ENCODE measurements at regions not wholly inside any gene's neighbourhood (a gene's known extent, or its start where the extent isn't known, plus 50 kb on each side); places are given as distances from the start of the nearest gene placed in this dataset.
A peak's percentile ranks its signal among the peaks of the same experiment; 100 is the strongest.
"Not testable (repeated sequence)": the region's sequence is repeated elsewhere in the genome, so short reads cannot be mapped to it uniquely, and the experiment has no call there.

DNA sequence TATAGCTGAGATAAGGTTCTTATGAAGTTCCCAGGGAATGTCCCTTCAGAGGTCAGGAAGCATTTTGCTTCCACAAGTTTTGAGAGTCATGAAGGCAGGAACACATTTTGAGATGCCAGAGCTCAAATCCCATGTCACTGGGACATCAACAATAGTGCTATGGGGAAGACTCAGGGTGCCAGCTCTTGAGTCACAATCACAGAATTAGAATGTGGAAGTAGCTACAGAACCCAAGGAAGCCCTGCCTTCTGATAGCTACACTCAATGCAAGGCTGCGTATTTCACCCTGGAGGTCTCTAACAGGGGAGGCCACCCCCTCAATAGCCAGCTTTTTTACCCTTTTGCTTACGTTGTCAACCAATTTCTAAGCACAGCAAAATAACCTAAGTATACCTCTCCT is 141.3 kb downstream of the FAM72B start:
- not testable (repeated sequence) for H3K27ac Mint-ChIP-seq (ENCODE audit: low read depth); H3K27me3 Mint-ChIP-seq; H3K4me3 Mint-ChIP-seq; H3K9me3 Mint-ChIP-seq; H3K36me3 Mint-ChIP-seq (ENCODE audit: insufficient read depth); DNase-seq (ENCODE audit: low spot score in 2 of 2); H3K4me1 Mint-ChIP-seq; ATAC-seq (replicated peaks; ENCODE audit: extremely low read depth, poor library complexity, severe bottlenecking)

DNA sequence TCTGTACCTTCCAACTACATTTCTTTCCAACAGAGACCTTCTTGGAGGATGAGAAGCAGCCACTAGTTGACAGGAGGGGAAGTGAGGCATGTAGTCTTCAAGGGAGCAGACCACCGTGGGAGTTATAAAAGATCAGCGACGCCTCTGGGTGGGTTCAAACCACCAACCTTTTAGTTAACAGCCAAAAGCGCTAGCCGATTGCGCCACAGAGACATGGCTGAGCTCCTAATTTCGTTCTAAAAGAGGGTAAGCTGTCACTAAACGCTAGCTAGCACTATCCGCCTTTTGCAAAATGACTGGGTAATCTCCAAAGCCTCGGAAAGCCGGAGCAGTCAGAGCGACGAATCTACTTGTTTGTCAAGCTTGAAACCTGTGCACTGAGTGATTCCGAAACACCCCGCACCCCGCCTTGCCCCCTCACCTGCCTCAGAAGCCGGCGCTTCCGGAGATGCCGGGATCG is 135.8 kb downstream of the FAM72B start:
- H3K9me3 Mint-ChIP-seq; H3K36me3 Mint-ChIP-seq (ENCODE audit: insufficient read depth); H3K4me3 Mint-ChIP-seq; H3K4me1 Mint-ChIP-seq; H3K27ac Mint-ChIP-seq (ENCODE audit: low read depth); ATAC-seq (replicated peaks; ENCODE audit: extremely low read depth, poor library complexity, severe bottlenecking); DNase-seq (ENCODE audit: low spot score in 2 of 2): not testable (repeated sequence)
- H3K27me3 Mint-ChIP-seq: peaks cover 12% of the 10 kb centered on the region

DNA sequence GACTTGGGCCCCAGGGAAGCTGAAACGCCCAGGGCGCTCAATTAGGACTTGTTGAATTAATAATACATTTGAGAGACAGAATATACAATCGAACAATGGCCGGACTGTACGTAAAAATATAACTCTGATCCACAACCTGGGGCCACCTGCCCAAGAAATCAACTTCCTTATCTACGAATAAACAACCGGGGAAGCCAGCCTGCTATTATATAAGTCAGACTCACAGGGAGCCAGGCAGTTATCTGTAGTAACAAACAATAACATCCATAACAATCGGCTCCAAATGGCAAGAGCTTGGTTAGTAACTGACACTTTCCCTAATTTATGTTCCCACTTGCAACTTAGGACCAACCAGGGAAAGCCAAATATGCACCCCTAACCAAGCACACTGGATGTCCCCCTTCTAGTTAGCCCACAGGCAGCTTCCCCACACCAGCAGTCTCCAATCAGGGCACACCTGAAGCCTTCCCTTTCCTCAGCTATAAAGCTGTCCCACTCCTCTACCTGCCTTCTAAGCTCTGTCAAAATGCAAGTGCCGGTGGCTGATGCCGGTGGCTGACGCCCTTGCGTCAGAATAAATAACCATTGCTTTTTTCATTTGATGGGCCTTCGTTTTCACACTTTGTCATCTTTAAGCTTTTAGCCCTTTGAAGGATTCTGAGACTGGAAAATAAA is 135.2 kb downstream of the FAM72B start:
- H3K4me1 Mint-ChIP-seq; H3K9me3 Mint-ChIP-seq; DNase-seq (ENCODE audit: low spot score in 2 of 2); H3K4me3 Mint-ChIP-seq; H3K36me3 Mint-ChIP-seq (ENCODE audit: insufficient read depth); ATAC-seq (replicated peaks; ENCODE audit: extremely low read depth, poor library complexity, severe bottlenecking); H3K27ac Mint-ChIP-seq (ENCODE audit: low read depth): not testable (repeated sequence)
- H3K27me3 Mint-ChIP-seq: peaks cover 12% of the 10 kb centered on the region

DNA sequence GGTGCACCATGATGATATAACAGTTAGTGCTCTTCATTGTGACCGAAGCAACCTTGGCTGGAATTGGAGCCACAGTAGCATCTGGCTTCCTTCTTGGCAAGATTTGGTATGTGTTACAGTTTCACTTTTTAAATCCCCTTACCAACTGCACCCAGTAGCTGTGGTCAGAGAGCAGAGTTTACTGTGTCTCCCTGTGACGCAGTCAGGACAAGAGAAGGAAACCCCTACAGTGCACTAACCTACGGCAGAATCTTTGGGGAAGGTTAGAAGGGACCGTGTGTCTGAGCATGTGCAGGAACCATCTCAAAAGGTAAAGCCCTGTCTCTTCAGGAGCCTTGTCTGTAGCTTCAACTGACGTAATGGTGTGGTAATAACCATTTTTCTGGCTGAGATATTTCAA is 134.0 kb downstream of the FAM72B start:
- H3K9me3 Mint-ChIP-seq; H3K27ac Mint-ChIP-seq (ENCODE audit: low read depth); H3K36me3 Mint-ChIP-seq (ENCODE audit: insufficient read depth); DNase-seq (ENCODE audit: low spot score in 2 of 2); H3K4me3 Mint-ChIP-seq; H3K4me1 Mint-ChIP-seq: not testable (repeated sequence)
- H3K27me3 Mint-ChIP-seq: peaks cover 12% of the 10 kb centered on the region
- ATAC-seq (replicated peaks; ENCODE audit: extremely low read depth, poor library complexity, severe bottlenecking): peak; percentile 32

DNA sequence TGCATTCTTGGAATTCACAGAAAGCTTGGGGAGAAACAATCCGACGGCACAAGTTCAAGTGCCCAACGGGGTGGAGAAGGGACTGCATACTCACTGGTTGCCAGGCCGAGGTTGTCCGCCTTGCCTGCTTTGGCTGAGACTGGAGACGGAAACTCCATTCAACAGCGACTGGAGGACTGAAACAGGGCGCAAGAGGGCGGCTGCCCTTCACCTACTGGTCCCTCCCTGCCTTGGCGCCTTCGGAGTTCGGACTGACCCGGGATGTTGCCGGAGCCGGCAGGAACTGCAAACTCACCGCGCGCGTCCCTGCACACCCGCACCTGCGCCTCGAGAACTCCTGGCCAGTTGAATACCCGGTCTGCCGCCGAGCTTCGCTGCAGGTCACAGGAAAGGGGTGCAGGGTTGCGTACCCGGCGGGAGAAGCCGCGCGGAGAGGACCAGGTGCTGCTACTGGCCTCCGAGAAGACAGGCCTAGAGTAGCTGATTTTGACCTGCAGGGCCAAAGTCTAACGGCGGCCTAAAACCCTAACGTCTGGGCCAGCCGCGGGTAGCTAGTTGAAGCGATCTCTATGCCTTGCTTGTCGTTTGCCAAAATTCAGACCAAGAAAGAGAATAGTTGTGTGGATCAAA is 132.9 kb downstream of the FAM72B start:
- not testable (repeated sequence) for H3K36me3 Mint-ChIP-seq (ENCODE audit: insufficient read depth); H3K9me3 Mint-ChIP-seq

DNA sequence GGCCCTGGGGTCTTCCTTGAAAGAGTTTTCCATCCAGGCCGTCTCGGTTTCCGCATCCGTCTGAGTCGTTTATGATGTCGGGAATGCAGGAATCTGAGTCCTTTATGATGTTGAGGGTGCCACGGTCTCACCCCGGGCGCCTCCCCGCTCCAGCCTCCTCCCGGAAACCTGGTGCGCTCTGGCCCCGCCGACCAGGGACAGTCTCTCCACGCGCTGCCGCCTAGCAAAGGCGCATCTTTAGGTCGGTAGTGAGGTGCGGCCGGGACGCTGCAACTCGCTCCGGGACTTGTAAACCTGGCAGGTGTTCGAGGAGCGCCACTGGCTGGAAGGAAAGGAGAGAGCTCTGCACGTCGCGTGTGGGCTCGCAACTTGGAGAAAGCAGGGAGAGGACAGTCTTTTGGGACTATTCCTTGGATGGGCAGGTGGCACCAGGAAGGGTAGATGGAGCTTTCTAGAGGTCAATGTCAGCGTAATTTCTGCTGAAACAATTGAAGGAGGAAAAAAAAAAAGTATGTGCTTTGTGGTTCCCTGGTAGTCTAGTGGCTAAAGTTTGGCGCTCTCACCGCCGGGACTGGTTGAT is 132.0 kb downstream of the FAM72B start:
- not testable (repeated sequence) for H3K4me1 Mint-ChIP-seq; H3K36me3 Mint-ChIP-seq (ENCODE audit: insufficient read depth); ATAC-seq (replicated peaks; ENCODE audit: extremely low read depth, poor library complexity, severe bottlenecking); H3K27ac Mint-ChIP-seq (ENCODE audit: low read depth); H3K9me3 Mint-ChIP-seq; DNase-seq (ENCODE audit: low spot score in 2 of 2); H3K4me3 Mint-ChIP-seq
- H3K27me3 Mint-ChIP-seq: peaks cover 12% of the 10 kb centered on the region

More for the DNA sequence above, 132.9 kb downstream of the FAM72B start:
- H3K27ac Mint-ChIP-seq (ENCODE audit: low read depth); H3K4me3 Mint-ChIP-seq; ATAC-seq (replicated peaks; ENCODE audit: extremely low read depth, poor library complexity, severe bottlenecking); H3K4me1 Mint-ChIP-seq; DNase-seq (ENCODE audit: low spot score in 2 of 2): not testable (repeated sequence)
- H3K27me3 Mint-ChIP-seq: peaks cover 12% of the 10 kb centered on the region

DNA sequence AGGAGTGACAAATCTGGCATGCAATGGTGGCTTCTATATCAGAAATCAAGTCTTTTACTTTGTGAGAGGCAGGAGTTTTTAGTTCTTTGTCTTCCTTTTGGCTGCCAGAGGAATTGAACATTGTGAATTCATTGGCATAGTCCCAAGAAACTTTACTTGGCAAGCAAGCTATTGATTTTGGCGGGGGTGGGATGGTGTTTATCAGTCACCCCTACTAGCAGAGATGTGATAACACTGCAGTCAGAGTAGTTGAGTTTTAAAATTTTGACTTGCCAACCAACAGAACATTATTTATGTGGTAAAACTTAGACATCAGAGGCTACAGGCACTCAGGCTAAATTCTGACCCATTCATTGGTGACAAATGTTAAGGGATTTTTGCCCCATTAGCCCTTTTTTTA is 129.2 kb downstream of the FAM72B start:
- H3K27ac Mint-ChIP-seq (ENCODE audit: low read depth); H3K9me3 Mint-ChIP-seq; DNase-seq (ENCODE audit: low spot score in 2 of 2); H3K36me3 Mint-ChIP-seq (ENCODE audit: insufficient read depth); ATAC-seq (replicated peaks; ENCODE audit: extremely low read depth, poor library complexity, severe bottlenecking); H3K4me1 Mint-ChIP-seq; H3K4me3 Mint-ChIP-seq: not testable (repeated sequence)
- peaks cover 12% of the 10 kb centered on the region for H3K27me3 Mint-ChIP-seq

DNA sequence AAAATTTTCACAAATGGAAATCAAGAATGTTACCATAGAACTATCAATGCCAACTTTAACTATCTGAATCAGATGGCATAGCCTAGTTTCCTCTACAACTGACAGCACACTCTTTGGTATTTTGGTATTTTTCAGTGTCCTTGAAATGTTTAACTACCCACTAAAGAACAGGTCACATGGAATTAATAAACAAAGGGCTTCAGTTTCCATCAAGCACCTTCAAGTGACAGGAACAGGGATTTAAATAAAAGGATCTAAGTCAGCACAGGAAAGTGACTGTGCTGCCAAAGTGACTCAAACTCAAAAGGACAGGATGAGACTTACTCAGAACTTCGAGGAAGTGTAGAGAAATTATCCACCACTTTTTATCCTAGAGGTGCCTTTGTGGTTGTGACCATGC is 117.2 kb downstream of the FAM72B start:
- H3K4me3 Mint-ChIP-seq; ATAC-seq (replicated peaks; ENCODE audit: extremely low read depth, poor library complexity, severe bottlenecking); H3K36me3 Mint-ChIP-seq (ENCODE audit: insufficient read depth); H3K9me3 Mint-ChIP-seq; DNase-seq (ENCODE audit: low spot score in 2 of 2); H3K27me3 Mint-ChIP-seq; H3K27ac Mint-ChIP-seq (ENCODE audit: low read depth); H3K4me1 Mint-ChIP-seq: not testable (repeated sequence)

DNA sequence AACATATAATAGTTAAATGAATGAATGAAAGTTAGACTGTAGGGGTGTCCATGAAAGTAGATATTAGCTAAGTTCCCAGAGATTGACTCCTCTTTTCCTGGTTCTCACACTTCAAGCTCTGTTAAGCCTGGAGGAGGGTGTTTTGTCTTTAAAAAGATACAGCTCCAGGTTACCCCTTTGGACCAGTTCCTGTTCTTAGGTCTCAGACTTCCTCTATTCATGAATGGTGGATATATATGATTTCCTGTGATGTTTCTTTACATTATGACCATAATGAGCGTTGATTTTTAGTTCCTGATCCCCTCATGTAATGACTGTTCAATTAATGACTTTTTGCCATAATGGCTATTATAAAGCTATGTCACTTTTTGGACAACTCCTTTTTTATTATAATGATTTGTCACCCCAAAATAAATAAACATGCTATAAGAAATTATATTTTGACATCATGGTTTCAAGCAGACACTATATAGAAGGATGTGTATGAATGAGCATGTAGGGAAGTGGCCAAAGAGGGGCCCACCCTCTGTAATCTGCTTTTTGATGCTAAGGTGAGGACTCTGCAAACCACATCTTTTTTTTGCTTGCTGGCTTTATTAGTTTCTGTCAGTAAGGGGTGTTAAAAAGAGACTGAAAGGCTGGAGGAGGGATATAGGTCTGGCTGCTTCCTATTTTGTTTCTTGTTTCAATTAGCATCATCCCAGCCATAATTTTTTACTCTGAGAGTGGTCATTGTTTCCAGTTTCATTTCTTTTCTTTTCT is 115.2 kb downstream of the FAM72B start:
- not testable (repeated sequence) for H3K9me3 Mint-ChIP-seq; H3K27me3 Mint-ChIP-seq; H3K4me3 Mint-ChIP-seq; H3K36me3 Mint-ChIP-seq (ENCODE audit: insufficient read depth); H3K4me1 Mint-ChIP-seq; H3K27ac Mint-ChIP-seq (ENCODE audit: low read depth); DNase-seq (ENCODE audit: low spot score in 2 of 2)
- ATAC-seq (replicated peaks; ENCODE audit: extremely low read depth, poor library complexity, severe bottlenecking): peak; percentile 28

DNA sequence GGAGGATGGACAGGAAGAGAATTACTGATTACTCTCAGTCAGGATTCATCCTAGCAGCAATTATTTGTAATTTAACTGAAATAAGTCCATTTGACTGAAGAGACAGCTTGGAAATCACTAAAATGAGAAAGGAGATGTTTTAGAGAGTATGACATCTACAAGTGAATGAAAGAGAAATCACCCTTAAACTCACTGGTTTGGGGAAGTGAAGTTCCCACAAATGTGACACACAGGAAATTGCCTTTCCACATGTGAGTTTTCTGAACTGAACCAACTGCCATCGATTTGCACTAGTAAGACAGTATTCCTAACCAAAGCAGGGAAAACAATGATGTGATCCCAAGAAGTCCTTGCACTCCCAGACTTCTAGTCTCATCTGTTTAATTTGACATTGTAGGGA is 110.3 kb downstream of the FAM72B start:
- H3K9me3 Mint-ChIP-seq; H3K4me3 Mint-ChIP-seq; DNase-seq (ENCODE audit: low spot score in 2 of 2); H3K36me3 Mint-ChIP-seq (ENCODE audit: insufficient read depth); H3K4me1 Mint-ChIP-seq; H3K27ac Mint-ChIP-seq (ENCODE audit: low read depth); H3K27me3 Mint-ChIP-seq; ATAC-seq (replicated peaks; ENCODE audit: extremely low read depth, poor library complexity, severe bottlenecking): not testable (repeated sequence)

DNA sequence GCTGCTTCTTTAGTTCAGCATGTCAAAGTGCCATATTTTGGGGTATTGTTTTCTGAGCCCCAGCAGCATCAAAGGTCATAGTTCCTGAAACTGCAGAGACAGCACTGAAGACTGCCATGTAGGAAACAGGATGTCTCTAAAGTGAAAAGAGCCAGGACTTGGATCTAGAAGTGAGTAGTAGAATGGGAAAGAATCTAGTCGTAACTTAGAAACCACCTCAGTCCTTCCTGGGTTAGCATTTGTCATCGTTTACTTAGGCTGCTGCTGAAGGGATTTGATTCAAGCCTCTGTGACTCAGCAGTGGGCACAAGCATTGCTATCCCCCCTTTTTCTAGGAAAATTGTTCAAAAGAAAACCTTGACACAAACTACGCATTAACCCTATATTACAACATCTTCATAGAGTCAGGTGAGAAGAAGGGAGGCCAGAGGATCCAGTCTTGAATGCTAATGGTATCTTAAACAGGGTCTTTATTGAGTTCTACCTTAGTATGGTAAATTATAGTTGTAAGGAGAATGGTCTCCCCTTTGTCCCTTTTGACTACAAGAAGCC is 108.8 kb downstream of the FAM72B start:
- H3K36me3 Mint-ChIP-seq (ENCODE audit: insufficient read depth); H3K4me3 Mint-ChIP-seq; DNase-seq (ENCODE audit: low spot score in 2 of 2); ATAC-seq (replicated peaks; ENCODE audit: extremely low read depth, poor library complexity, severe bottlenecking); H3K9me3 Mint-ChIP-seq; H3K27ac Mint-ChIP-seq (ENCODE audit: low read depth); H3K27me3 Mint-ChIP-seq; H3K4me1 Mint-ChIP-seq: not testable (repeated sequence)

DNA sequence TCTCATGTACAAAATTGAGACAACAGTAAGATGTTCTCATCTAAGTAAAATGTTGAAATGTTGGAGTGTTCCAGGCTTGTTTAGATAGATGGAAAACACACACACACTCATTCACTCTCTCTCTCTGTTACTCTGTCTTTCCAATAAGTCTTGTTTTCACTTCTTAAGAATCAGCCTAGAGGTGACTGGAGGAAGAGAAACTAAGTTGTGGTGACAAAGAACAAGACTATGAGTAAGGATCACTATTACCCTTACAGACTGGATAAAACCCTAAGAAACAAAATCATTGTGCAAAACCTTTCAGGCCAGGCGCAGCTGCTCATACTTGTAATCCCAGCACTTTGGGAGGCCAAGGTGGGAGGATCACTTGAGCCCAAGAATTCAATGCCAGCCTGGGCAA is 107.5 kb downstream of the FAM72B start:
- DNase-seq (ENCODE audit: low spot score in 2 of 2); H3K36me3 Mint-ChIP-seq (ENCODE audit: insufficient read depth); H3K9me3 Mint-ChIP-seq; H3K4me1 Mint-ChIP-seq; H3K4me3 Mint-ChIP-seq; H3K27ac Mint-ChIP-seq (ENCODE audit: low read depth); ATAC-seq (replicated peaks; ENCODE audit: extremely low read depth, poor library complexity, severe bottlenecking): not testable (repeated sequence)
- peaks cover 21% of the 10 kb centered on the region for H3K27me3 Mint-ChIP-seq
